ENCODE measurements at regions not wholly inside any gene's neighbourhood (a gene's known extent, or its start where the extent isn't known, plus 50 kb on each side); places are given as distances from the start of the nearest gene placed in this dataset.
"Not testable (repeated sequence)": the region's sequence is repeated elsewhere in the genome, so short reads cannot be mapped to it uniquely, and the experiment has no call there.

GRCh38 chr13:74287724-74288169, 153.5 kb upstream of the KLF12 start:
- Histone ChIP-seq H3K36me3 (no peaks in the 10 kb centered on the region), H3K4me1 (peaks cover 7% of the 10 kb centered on the region; the same call in 1 of the 2 replicates), H3K4me3 (peak overlapping the region; percentile 50), H3K27ac (peak overlapping the region; percentile 69), H3K27me3 (no peaks in the 10 kb centered on the region), H3K9me3 (replicated peaks) (no peaks in the 10 kb centered on the region)
- DNase-seq, result peak; percentile 81 to 82

- DNase-seq, result no peak
- Histone ChIP-seq H3K27ac (no peak overlapping the region), H3K27me3 (no peaks in the 10 kb centered on the region), H3K4me1 (no peaks in the 10 kb centered on the region), H3K4me3 (no peak overlapping the region), H3K36me3 (no peaks in the 10 kb centered on the region), H3K9me3 (replicated peaks) (no peaks in the 10 kb centered on the region)
These were observed 146.7 kb upstream of the KLF12 start for GRCh38 chr13:74280795-74281490.

GRCh38 chr13:74280093-74280794, 146.0 kb upstream of the KLF12 start:
- H3K9me3 ChIP-seq (replicated peaks), result no peaks in the 10 kb centered on the region
- no peaks in the 10 kb centered on the region for H3K4me1 ChIP-seq
- no peak for DNase-seq
- no peaks in the 10 kb centered on the region for H3K36me3 ChIP-seq
- no peak overlapping the region for H3K4me3 ChIP-seq
- H3K27me3 ChIP-seq, result no peaks in the 10 kb centered on the region
- no peak overlapping the region for H3K27ac ChIP-seq

- no peaks in the 10 kb centered on the region for H3K36me3 ChIP-seq
- H3K4me3 ChIP-seq, result no peak overlapping the region
- no peaks in the 10 kb centered on the region for H3K27me3 ChIP-seq
- H3K4me1 ChIP-seq, result peaks cover 8% of the 10 kb centered on the region; the same call in 1 of the 2 replicates
- DNase-seq, result no peak
- no peaks in the 10 kb centered on the region for H3K9me3 ChIP-seq (replicated peaks)
- H3K27ac ChIP-seq, result no peak overlapping the region
These were observed 144.7 kb upstream of the KLF12 start for GRCh38 chr13:74278901-74279300.

- Histone ChIP-seq H3K27me3 (no peaks in the 10 kb centered on the region), H3K4me3 (no peak overlapping the region), H3K36me3 (no peaks in the 10 kb centered on the region), H3K9me3 (replicated peaks) (peaks cover 8% of the 10 kb centered on the region; the same call in 1 of the 2 replicates), H3K4me1 (peaks cover 8% of the 10 kb centered on the region; the same call in 1 of the 2 replicates), H3K27ac (no peak overlapping the region)
- DNase-seq, result peak; percentile 2 to 21
These were observed 140.7 kb upstream of the KLF12 start for GRCh38 chr13:74274916-74275315.

GRCh38 chr13:74273581-74273980, 139.4 kb upstream of the KLF12 start:
- no peak overlapping the region for H3K4me3 ChIP-seq
- peaks cover 8% of the 10 kb centered on the region; the same call in 1 of the 2 replicates for H3K9me3 ChIP-seq (replicated peaks)
- no peaks in the 10 kb centered on the region for H3K27me3 ChIP-seq
- H3K36me3 ChIP-seq, result no peaks in the 10 kb centered on the region
- no peak overlapping the region for H3K27ac ChIP-seq
- peaks cover 8% of the 10 kb centered on the region; the same call in 1 of the 2 replicates for H3K4me1 ChIP-seq
- no peak for DNase-seq

GRCh38 chr13:74272826-74273225, 138.6 kb upstream of the KLF12 start:
- H3K27ac ChIP-seq, result no peak overlapping the region
- no peak for DNase-seq
- no peaks in the 10 kb centered on the region for H3K27me3 ChIP-seq

GRCh38 chr13:74270018-74270417, 135.8 kb upstream of the KLF12 start:
- H3K27me3 ChIP-seq, result no peaks in the 10 kb centered on the region
- peaks cover 8% of the 10 kb centered on the region; the same call in 1 of the 2 replicates for H3K9me3 ChIP-seq (replicated peaks)
- H3K4me3 ChIP-seq, result no peak overlapping the region
- peaks cover 8% of the 10 kb centered on the region; the same call in 1 of the 2 replicates for H3K4me1 ChIP-seq
- DNase-seq, result no peak
- no peak overlapping the region for H3K27ac ChIP-seq
- no peaks in the 10 kb centered on the region for H3K36me3 ChIP-seq

More at GRCh38 chr13:74272826-74273225, 138.6 kb upstream of the KLF12 start:
- peaks cover 8% of the 10 kb centered on the region; the same call in 1 of the 2 replicates for H3K9me3 ChIP-seq (replicated peaks)
- H3K4me1 ChIP-seq, result peaks cover 8% of the 10 kb centered on the region; the same call in 1 of the 2 replicates
- no peak overlapping the region for H3K4me3 ChIP-seq
- no peaks in the 10 kb centered on the region for H3K36me3 ChIP-seq

GRCh38 chr13:74266861-74267260, 132.7 kb upstream of the KLF12 start:
- no peak for DNase-seq

GRCh38 chr13:74266309-74266708, 132.1 kb upstream of the KLF12 start:
- H3K27me3 ChIP-seq, result no peaks in the 10 kb centered on the region
- H3K4me3 ChIP-seq, result no peak overlapping the region
- no peaks in the 10 kb centered on the region for H3K4me1 ChIP-seq
- no peak overlapping the region for H3K27ac ChIP-seq
- no peaks in the 10 kb centered on the region for H3K36me3 ChIP-seq
- no peaks in the 10 kb centered on the region for H3K9me3 ChIP-seq (replicated peaks)
- DNase-seq, result no peak

More at GRCh38 chr13:74266861-74267260, 132.7 kb upstream of the KLF12 start:
- H3K36me3 ChIP-seq, result no peaks in the 10 kb centered on the region
- H3K9me3 ChIP-seq (replicated peaks), result peaks cover 2% of the 10 kb centered on the region; the same call in 1 of the 2 replicates
- no peaks in the 10 kb centered on the region for H3K4me1 ChIP-seq
- no peak overlapping the region for H3K4me3 ChIP-seq
- no peaks in the 10 kb centered on the region for H3K27me3 ChIP-seq
- H3K27ac ChIP-seq, result no peak overlapping the region

GRCh38 chr13:74264333-74264732, 130.1 kb upstream of the KLF12 start:
- Histone ChIP-seq H3K4me3 (no peak overlapping the region), H3K9me3 (replicated peaks) (no peaks in the 10 kb centered on the region), H3K4me1 (peaks cover under 1% of the 10 kb centered on the region; the same call in 1 of the 2 replicates), H3K27ac (no peak overlapping the region), H3K27me3 (no peaks in the 10 kb centered on the region), H3K36me3 (no peaks in the 10 kb centered on the region)
- no peak for DNase-seq

GRCh38 chr13:74260420-74260819, 126.2 kb upstream of the KLF12 start:
- not testable (repeated sequence) for H3K27ac ChIP-seq; H3K9me3 ChIP-seq (replicated peaks); DNase-seq; H3K4me1 ChIP-seq; H3K27me3 ChIP-seq; H3K36me3 ChIP-seq; H3K4me3 ChIP-seq

GRCh38 chr13:74259641-74260040, 125.4 kb upstream of the KLF12 start:
- Histone ChIP-seq H3K27me3 (no peaks in the 10 kb centered on the region), H3K36me3 (no peaks in the 10 kb centered on the region), H3K9me3 (replicated peaks) (no peaks in the 10 kb centered on the region), H3K4me1 (peaks cover 5% of the 10 kb centered on the region; the same call in 1 of the 2 replicates), H3K4me3 (no peak overlapping the region), H3K27ac (no peak overlapping the region)
- no peak for DNase-seq

- no peaks in the 10 kb centered on the region for H3K27me3 ChIP-seq
- H3K4me3 ChIP-seq, result no peak overlapping the region
- H3K27ac ChIP-seq, result no peak overlapping the region
- no peaks in the 10 kb centered on the region for H3K9me3 ChIP-seq (replicated peaks)
- peaks cover 5% of the 10 kb centered on the region; the same call in 1 of the 2 replicates for H3K4me1 ChIP-seq
- H3K36me3 ChIP-seq, result no peaks in the 10 kb centered on the region
- peak; percentile 37 to 51 for DNase-seq
These were observed 124.8 kb upstream of the KLF12 start for GRCh38 chr13:74258961-74259360.

- H3K4me3 ChIP-seq, result no peak overlapping the region
- no peak overlapping the region for H3K27ac ChIP-seq
- H3K27me3 ChIP-seq, result no peaks in the 10 kb centered on the region
- peaks cover 5% of the 10 kb centered on the region; the same call in 1 of the 2 replicates for H3K4me1 ChIP-seq
- no peaks in the 10 kb centered on the region for H3K9me3 ChIP-seq (replicated peaks)
- no peaks in the 10 kb centered on the region for H3K36me3 ChIP-seq
- no peak for DNase-seq
These were observed 122.8 kb upstream of the KLF12 start for GRCh38 chr13:74256969-74257368.

Measured in SJCRH30 (cell line).